Neural progenitor cell (in vitro differentiated cells): ENCODE measurements at regions not wholly inside any gene's neighbourhood (a gene's known extent, or its start where the extent isn't known, plus 50 kb on each side); places are given as distances from the start of the nearest gene placed in this dataset.

ENCODE experiments used
- DNase-seq: peaks from one replicate; pipeline ENCODE4 v3.0.0-alpha.2; 2016; ENCODE audit warnings: low spot score
- H2AFZ ChIP-seq: fragments of 200-600 bp; sonication (generic); replicated peaks from 2 replicates; pipeline ENCODE4 v1.6.1; 2016; ENCODE audit warnings: antibody characterized with exemption
- H3F3A ChIP-seq: fragments of 200-600 bp; sonication (generic); 2 replicates; pipeline ENCODE4 v1.6.1; 2016; ENCODE audit warnings: antibody characterized with exemption, low read depth
- H3K27ac ChIP-seq: fragments of 200-600 bp; sonication (generic); 2 replicates; pipeline ENCODE4 v1.5.1; 2016; ENCODE audit warnings: mild to moderate bottlenecking
- H3K27me3 ChIP-seq: fragments of 200-600 bp; sonication (generic); 2 replicates; pipeline ENCODE4 v1.6.1; 2016; ENCODE audit warnings: mild to moderate bottlenecking, moderate library complexity
- H3K36me3 ChIP-seq: fragments of 200-600 bp; sonication (generic); 2 replicates; pipeline ENCODE4 v1.5.1; 2016
- H3K4me1 ChIP-seq: fragments of 200-600 bp; sonication (generic); 2 replicates; pipeline ENCODE4 v1.6.1; 2016; ENCODE audit warnings: mixed run types
- H3K4me2 ChIP-seq: fragments of 200-600 bp; sonication (generic); 2 replicates; pipeline ENCODE4 v1.6.1; 2016
- H3K4me3 ChIP-seq: fragments of 200-600 bp; sonication (generic); 2 replicates; pipeline ENCODE4 v1.5.1; 2016
- H3K79me2 ChIP-seq: fragments of 200-600 bp; sonication (generic); 2 replicates; pipeline ENCODE4 v1.6.1; 2016; ENCODE audit warnings: low read depth
- H3K9ac ChIP-seq: fragments of 200-600 bp; sonication (generic); 2 replicates; pipeline ENCODE4 v1.6.1; 2016
- H3K9me3 ChIP-seq: fragments of 200-600 bp; sonication (generic); 2 replicates; pipeline ENCODE4 v1.5.1; 2016; ENCODE audit warnings: low read depth
- H4K20me1 ChIP-seq: fragments of 200-600 bp; sonication (generic); 2 replicates; pipeline ENCODE4 v1.6.1; 2016; ENCODE audit warnings: low read depth
- H3K27ac Mint-ChIP-seq: 3 replicates; pipeline ENCODE4 v1.8.0; 2021; ENCODE audit warnings: mixed read lengths
- H3K27me3 Mint-ChIP-seq: 2 replicates; pipeline ENCODE4 v1.8.0; 2022; ENCODE audit warnings: low read depth, mild to moderate bottlenecking, inconsistent platforms, moderate library complexity, mixed read lengths; ENCODE audit not compliant: insufficient read depth
- H3K36me3 Mint-ChIP-seq: 3 replicates; pipeline ENCODE4 v1.8.0; 2021; ENCODE audit warnings: mixed read lengths
- H3K4me1 Mint-ChIP-seq: 3 replicates; pipeline ENCODE4 v1.8.0; 2021; ENCODE audit warnings: mixed read lengths
- H3K4me3 Mint-ChIP-seq: 3 replicates; pipeline ENCODE4 v1.8.0; 2021; ENCODE audit warnings: mild to moderate bottlenecking, moderate library complexity, mixed read lengths
- H3K9me3 Mint-ChIP-seq: 3 replicates; pipeline ENCODE4 v1.8.0; 2020; ENCODE audit warnings: mixed read lengths
- EZH2 ChIP-seq: fragments of 200-600 bp; sonication (generic); IDR thresholded peaks from 2 replicates; pipeline ENCODE4 v1.6.1; 2017; ENCODE audit warnings: antibody characterized with exemption, mild to moderate bottlenecking, moderate library complexity
- EZH2phosphoT487 ChIP-seq: fragments of 200-600 bp; sonication (generic); IDR thresholded peaks from 2 replicates; pipeline ENCODE4 v1.6.1; 2017; ENCODE audit warnings: antibody characterized with exemption
- TF ChIP-seq, protein P1 (sequence below): fragments of 200-600 bp; sonication (generic); IDR thresholded peaks from 2 replicates; pipeline ENCODE4 v1.5.1; 2017; ENCODE audit warnings: antibody characterized with exemption, mild to moderate bottlenecking

DNA sequence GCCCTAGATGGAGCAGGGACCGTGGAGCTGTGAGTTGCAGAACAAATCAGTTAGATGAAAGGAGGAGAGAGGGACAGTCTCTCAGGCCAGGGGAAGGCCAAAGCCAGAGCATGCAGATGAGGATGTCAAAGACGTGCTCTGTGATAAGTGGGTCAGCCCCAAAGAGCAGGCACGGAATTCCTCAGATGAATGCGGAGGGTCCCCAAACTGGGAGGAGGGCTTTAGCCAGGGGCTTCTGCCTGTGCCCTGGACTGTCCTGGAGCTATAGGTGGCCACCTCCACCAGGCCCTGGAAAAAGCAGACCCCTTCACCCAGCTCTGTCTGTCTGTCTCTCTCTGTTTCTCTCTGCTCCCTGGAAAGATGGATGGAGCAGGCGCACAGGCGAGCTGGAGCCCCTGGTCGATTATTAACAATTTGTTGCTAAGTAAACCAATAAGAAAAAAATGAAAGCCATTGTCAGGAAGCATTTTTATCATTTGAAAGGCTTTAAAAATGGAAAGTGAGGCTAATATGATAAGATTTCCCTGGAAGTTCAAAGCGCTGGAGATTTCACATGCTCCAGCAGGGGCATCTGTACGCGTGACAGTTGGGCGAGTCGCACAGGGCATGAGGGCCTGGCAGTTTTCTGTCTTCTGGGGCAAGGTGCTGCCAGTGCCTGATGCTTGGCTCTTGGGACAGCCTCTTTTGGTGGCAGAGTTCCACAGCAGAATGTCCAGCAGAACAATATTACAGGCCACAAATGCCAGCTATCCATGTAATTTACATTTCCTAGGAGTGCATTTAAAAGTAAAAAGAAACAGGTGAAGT is 241.0 kb downstream of the GLI2 start:
- Histone ChIP-seq H3K9me3 (no peaks in the 10 kb centered on the region), H3K4me2 (no peak overlapping the region), H3K4me1 (no peaks in the 10 kb centered on the region), H3K27ac (no peak overlapping the region), H3K27me3 (no peaks in the 10 kb centered on the region), H3F3A (no peaks in the 10 kb centered on the region), H3K4me3 (no peak overlapping the region), H4K20me1 (no peaks in the 10 kb centered on the region), H3K79me2 (no peaks in the 10 kb centered on the region), H2AFZ (no peak overlapping the region), H3K9ac (no peak overlapping the region), H3K36me3 (no peaks in the 10 kb centered on the region)
- peak overlapping the region; percentile 33 for H3K27ac Mint-ChIP-seq
- H3K4me1 Mint-ChIP-seq: no peaks in the 10 kb centered on the region
- no peak for DNase-seq
- TF ChIP-seq EZH2: no peak
- no peak for TF ChIP-seq EZH2phosphoT487
- TF ChIP-seq, protein P1, sequence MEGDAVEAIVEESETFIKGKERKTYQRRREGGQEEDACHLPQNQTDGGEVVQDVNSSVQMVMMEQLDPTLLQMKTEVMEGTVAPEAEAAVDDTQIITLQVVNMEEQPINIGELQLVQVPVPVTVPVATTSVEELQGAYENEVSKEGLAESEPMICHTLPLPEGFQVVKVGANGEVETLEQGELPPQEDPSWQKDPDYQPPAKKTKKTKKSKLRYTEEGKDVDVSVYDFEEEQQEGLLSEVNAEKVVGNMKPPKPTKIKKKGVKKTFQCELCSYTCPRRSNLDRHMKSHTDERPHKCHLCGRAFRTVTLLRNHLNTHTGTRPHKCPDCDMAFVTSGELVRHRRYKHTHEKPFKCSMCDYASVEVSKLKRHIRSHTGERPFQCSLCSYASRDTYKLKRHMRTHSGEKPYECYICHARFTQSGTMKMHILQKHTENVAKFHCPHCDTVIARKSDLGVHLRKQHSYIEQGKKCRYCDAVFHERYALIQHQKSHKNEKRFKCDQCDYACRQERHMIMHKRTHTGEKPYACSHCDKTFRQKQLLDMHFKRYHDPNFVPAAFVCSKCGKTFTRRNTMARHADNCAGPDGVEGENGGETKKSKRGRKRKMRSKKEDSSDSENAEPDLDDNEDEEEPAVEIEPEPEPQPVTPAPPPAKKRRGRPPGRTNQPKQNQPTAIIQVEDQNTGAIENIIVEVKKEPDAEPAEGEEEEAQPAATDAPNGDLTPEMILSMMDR: no peak
- peaks cover 43% of the 10 kb centered on the region for H3K36me3 Mint-ChIP-seq
- H3K27me3 Mint-ChIP-seq: peaks cover 7% of the 10 kb centered on the region
- no peak overlapping the region for H3K4me3 Mint-ChIP-seq
- H3K9me3 Mint-ChIP-seq: no peaks in the 10 kb centered on the region

DNA sequence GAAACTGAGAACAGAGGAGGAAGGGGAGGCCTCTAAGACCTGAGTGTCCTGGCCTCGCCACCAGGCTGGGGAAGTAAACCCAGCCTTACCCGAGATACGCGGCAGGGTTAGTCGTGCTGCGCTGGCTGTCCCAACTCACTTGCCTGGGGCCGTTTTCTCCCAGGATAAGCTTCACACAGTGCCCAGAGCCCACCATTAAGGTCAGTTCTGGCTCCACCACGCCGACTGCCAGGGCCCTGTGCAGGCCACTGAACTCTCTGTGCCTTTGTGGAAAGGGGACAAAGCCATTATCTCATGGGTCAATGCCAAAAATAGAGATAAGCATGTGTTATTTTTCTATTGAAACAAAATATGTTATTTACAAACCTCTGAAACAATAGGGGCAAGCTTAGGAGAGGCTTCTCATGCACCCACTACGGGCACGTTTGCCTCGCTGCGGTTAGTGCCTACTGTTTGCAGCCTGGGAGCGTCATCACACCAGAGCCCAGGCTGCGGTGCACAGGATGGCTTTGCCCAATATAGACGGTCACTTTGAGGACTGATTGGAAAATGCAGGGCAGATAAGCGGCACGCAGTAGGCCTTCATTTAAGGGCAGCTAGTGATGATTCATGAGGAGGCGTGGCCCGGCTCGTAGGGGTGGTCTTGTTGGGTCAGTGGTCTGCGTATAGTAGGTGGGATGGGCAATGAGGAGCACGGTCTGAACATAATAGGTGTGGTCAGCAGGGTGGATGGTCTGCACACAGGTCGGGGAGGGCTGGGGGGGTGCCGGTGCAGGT is 242.1 kb downstream of the GLI2 start:
- Mint-ChIP-seq H3K9me3 (no peaks in the 10 kb centered on the region), H3K36me3 (peaks cover 44% of the 10 kb centered on the region), H3K27ac (no peak overlapping the region), H3K4me3 (no peak overlapping the region), H3K27me3 (peaks cover 7% of the 10 kb centered on the region), H3K4me1 (no peaks in the 10 kb centered on the region)
- H3K4me1 ChIP-seq: no peaks in the 10 kb centered on the region
- no peak overlapping the region for H3K4me2 ChIP-seq
- no peak overlapping the region for H2AFZ ChIP-seq
- H3K9me3 ChIP-seq: no peaks in the 10 kb centered on the region
- H3K36me3 ChIP-seq: no peaks in the 10 kb centered on the region
- H3K9ac ChIP-seq: no peak overlapping the region
- H3K27ac ChIP-seq: no peak overlapping the region
- TF ChIP-seq, protein P1: no peak
- no peak for TF ChIP-seq EZH2phosphoT487
- TF ChIP-seq EZH2: no peak
- no peaks in the 10 kb centered on the region for H4K20me1 ChIP-seq
- no peaks in the 10 kb centered on the region for H3K27me3 ChIP-seq
- no peak overlapping the region for H3K4me3 ChIP-seq
- DNase-seq: no peak
- H3F3A ChIP-seq: no peaks in the 10 kb centered on the region
- no peaks in the 10 kb centered on the region for H3K79me2 ChIP-seq

DNA sequence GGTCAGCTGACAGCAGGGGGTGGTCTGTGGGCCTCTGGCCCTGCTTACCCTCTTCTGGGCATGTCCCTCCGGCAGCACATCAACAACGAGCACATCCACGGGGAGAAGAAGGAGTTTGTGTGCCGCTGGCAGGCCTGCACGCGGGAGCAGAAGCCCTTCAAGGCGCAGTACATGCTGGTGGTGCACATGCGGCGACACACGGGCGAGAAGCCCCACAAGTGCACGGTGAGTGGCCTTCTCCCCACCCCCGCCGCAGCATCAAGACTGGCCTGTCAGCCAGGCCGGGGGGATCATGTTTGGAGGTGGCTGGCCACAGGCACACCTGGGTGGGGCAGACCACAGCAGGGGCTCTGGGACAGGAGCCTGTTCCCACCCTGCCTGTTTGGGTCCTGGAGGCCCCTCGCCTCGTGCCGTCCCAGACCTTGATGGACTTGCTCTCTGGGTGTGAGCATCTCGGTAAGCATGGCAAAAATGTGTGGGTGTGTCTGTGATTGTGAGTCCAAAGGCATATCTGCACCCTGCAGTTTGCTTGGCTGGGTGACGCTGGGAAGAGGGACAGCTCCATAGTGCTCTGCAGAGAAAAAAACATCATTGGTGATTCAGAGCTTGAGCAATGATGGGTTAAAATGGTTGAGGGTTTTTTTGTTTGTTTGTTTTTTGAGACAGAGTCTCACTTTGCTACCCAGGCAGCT is 242.8 kb downstream of the GLI2 start:
- DNase-seq: no peak
- Mint-ChIP-seq H3K4me3 (no peak overlapping the region), H3K27me3 (peaks cover 7% of the 10 kb centered on the region), H3K36me3 (peaks cover 40% of the 10 kb centered on the region), H3K27ac (no peak overlapping the region), H3K4me1 (no peaks in the 10 kb centered on the region), H3K9me3 (no peaks in the 10 kb centered on the region)
- Histone ChIP-seq H3K27me3 (no peaks in the 10 kb centered on the region), H3F3A (no peaks in the 10 kb centered on the region), H3K36me3 (no peaks in the 10 kb centered on the region), H2AFZ (no peak overlapping the region), H3K9me3 (no peaks in the 10 kb centered on the region), H3K4me2 (no peak overlapping the region), H3K27ac (no peak overlapping the region), H3K9ac (no peak overlapping the region), H4K20me1 (no peaks in the 10 kb centered on the region), H3K4me3 (no peak overlapping the region), H3K4me1 (no peaks in the 10 kb centered on the region), H3K79me2 (no peaks in the 10 kb centered on the region)
- TF ChIP-seq EZH2phosphoT487 (no peak), EZH2 (no peak)
- TF ChIP-seq, protein P1: no peak
